ENCODE measurements at regions not wholly inside any gene's neighbourhood (a gene's known extent, or its start where the extent isn't known, plus 50 kb on each side); places are given as distances from the start of the nearest gene placed in this dataset.

DNA sequence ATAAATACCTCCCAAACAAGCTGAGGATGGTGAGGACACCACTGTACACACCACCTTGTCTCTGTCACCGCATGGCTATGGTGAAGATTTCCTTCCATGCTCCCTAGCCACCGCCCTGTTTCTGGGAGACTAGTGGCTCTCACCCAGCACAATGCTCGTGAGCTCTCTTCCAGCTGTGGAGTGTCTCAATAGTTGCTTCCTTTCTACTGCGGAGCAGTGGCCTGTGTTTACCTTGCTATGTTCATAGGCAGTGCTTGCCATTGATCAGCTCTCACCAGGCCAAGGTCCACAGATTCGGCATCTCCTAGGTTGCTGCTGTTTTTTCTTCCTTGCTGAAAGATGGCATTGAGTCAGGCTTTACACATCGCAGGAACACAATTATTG, 313.6 kb upstream of the RTL1 start:
- TF ChIP-seq, protein P1, sequence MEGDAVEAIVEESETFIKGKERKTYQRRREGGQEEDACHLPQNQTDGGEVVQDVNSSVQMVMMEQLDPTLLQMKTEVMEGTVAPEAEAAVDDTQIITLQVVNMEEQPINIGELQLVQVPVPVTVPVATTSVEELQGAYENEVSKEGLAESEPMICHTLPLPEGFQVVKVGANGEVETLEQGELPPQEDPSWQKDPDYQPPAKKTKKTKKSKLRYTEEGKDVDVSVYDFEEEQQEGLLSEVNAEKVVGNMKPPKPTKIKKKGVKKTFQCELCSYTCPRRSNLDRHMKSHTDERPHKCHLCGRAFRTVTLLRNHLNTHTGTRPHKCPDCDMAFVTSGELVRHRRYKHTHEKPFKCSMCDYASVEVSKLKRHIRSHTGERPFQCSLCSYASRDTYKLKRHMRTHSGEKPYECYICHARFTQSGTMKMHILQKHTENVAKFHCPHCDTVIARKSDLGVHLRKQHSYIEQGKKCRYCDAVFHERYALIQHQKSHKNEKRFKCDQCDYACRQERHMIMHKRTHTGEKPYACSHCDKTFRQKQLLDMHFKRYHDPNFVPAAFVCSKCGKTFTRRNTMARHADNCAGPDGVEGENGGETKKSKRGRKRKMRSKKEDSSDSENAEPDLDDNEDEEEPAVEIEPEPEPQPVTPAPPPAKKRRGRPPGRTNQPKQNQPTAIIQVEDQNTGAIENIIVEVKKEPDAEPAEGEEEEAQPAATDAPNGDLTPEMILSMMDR (conservative IDR thresholded peaks at IDR 0.05; ENCODE audit: low read length): no peak
- TF ChIP-seq EZH2phosphoT487 (IDR thresholded peaks at IDR 0.05; ENCODE audit: borderline replicate concordance, low read depth, low read length): no peak

Measured in OCI-LY7 (cell line).